Left lobe of liver (tissue), 2 donors: ENCODE measurements at regions not wholly inside any gene's neighbourhood (a gene's known extent, or its start where the extent isn't known, plus 50 kb on each side); places are given as distances from the start of the nearest gene placed in this dataset.

Experiments
- ATAC-seq: fragments of 200-7000 bp; cut with Tn5 transposase; one replicate; pipeline ENCODE4 v1.9.1; 2020; ENCODE audit warnings: mild to moderate bottlenecking, moderate library complexity
- DNase-seq: peaks from one replicate; pipeline ENCODE4 v3.0.0-alpha.2; 2020; ENCODE audit warnings: low spot score
- donor health status: DM: no; HTN: no; CAD: no; lungs with moderate emphysema.
- donor health status: DM: no; HTN: yes; CAD: no.

GRCh38 chr13:55366676-55367075 lies 1774.0 kb upstream of the PRR20A start:
- DNase-seq: no peak

DNA sequence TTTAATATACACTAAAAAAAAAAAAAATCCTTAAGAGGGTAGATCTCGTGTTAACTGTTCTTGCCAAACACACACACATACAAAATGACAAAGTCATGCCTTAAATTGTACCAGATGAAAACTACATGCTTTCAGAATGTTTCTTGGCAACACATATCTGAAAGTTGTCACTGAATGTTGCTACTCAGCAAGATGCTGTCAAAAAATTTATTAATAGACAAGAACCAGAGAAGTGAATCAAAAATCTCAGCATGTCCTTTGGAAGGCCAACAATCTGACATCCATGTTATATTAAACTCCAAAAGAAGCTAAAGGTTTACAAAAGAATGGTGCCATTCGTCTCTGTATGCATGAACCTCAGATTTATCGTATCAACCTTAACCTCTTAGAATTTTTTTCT lies 1746.2 kb upstream of the PRR20A start:
- ATAC-seq (no peak), DNase-seq (no peak)

More at GRCh38 chr13:55366676-55367075, 1774.0 kb upstream of the PRR20A start:
- no peak for ATAC-seq

DNA sequence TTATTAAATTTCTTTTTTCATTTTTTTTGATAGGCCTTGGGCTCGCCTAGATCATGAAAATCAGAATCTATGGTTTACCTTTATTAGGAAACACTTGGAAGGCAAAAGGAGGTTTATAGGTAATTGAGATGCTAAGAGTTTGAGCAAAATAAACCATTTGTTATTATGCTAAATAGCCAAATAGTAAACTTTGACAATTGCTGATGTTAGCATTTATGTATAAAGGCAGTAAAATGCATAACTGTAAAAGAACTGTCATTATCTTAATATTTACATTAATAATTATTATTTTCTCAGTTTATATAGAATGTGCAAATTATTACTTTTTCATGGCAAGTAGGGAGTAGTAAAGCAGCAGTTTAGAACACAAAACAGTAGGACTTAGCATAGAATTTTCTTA lies 1737.8 kb upstream of the PRR20A start:
- DNase-seq: no peak
- ATAC-seq: no peak

DNA sequence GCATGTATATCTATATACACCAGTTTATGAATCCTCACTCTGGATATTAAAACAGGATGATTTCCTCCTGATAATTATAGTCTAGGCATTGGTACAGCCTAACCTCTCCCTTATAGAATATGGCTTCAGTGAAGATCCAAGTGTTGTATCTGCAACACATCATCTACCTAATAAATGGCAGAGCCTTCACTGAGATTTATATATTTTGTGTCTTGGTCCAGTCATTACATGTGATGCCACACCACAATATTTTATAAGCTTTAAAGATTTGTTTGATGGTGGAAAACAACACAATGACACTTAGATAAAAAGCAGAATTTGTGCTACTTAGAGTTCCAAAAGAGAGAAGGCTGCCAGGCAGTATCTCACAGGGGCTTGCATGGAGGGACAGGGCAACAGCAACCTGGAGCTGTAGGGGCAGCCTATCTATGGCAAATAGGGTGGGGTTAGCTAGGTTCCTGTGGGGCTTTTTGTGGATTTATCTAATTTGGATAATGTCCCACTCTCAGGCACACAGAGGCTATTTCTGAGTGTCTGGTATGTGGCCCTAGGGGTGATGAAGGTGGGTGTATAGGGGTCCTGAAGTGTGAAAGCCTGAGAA lies 1736.7 kb upstream of the PRR20A start:
- ATAC-seq: no peak
- no peak for DNase-seq

GRCh38 chr13:55410398-55411330 lies 1730.1 kb upstream of the PRR20A start:
- DNase-seq: no peak
- ATAC-seq: no peak

- no peak for ATAC-seq
- DNase-seq: no peak
Measured at GRCh38 chr13:55418095-55418494, 1722.6 kb upstream of the PRR20A start.

- ATAC-seq (no peak), DNase-seq (no peak)
Measured at GRCh38 chr13:55432814-55433213, 1707.9 kb upstream of the PRR20A start.

- DNase-seq (no peak), ATAC-seq (no peak)
Measured at GRCh38 chr13:55437162-55437561, 1703.6 kb upstream of the PRR20A start.

DNA sequence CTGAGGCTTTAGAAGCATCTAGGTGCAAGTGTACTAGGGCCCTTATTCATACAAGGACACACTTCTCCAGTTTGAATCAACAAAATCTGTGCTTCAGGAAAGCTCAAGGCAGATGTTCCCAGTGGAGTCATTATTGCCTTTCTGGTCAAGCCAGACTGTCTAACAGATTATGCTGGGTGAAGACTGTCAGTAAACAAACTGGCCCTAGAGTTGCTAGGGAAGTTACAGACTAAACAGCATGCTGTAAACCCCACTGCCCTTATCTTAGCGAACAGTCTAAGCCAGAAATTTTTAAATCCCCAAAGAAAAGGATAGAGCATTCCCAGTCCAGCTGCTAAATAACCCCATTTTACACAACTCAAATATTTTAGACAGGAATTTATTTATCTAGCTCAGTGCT lies 1701.3 kb upstream of the PRR20A start:
- no peak for DNase-seq
- no peak for ATAC-seq

DNA sequence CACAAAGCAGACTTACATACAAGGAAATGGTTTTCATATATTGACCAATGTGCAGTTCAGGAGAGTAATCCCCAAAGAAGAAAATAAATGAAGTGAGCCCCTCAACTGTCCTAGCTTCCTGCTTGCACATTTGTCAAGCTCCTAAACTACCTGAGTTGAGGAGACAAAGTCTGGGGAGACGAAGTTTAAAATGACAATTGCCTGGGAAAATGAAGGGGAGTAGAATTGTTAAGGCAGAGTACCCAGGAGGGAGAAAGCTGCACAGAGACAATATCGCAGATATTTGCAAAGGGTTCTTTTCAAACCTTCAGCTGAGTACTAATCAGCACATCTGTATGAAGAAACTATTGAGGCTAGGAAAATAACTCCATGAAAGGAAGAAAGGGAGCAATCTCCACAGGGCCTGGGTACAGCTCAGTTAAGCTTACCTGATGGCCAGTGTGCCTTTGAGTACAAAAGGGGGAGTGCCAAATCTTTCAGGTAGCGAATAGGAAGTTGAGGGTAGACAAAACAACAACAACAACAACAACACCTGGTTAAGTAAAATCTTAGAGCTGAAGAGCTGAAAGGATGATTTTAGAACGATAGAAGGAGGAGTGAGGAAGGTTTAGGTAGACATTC lies 1700.1 kb upstream of the PRR20A start:
- DNase-seq (no peak), ATAC-seq (no peak)

DNA sequence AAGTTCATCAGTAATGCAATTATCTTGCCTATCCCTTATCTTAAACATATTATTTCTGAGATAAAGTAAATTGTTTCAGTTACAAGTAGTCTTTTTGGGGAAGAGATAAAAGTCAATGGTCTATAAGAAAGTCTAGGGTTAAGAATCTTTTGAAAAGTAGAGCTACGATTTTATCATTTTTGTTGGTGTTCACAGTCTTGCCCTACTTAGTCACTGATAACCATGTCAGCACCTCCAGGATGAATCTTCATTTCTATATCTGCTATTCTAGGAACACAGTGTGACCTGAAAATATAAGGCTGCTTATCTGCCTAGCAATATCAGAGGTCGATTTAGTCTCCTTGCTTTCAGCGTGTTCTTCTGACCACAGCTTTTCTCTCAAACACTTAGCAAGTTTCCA lies 1676.5 kb upstream of the PRR20A start:
- no peak for DNase-seq
- ATAC-seq: no peak

- ATAC-seq: no peak
- DNase-seq: no peak
Measured at GRCh38 chr13:55467476-55467875, 1673.2 kb upstream of the PRR20A start.

DNA sequence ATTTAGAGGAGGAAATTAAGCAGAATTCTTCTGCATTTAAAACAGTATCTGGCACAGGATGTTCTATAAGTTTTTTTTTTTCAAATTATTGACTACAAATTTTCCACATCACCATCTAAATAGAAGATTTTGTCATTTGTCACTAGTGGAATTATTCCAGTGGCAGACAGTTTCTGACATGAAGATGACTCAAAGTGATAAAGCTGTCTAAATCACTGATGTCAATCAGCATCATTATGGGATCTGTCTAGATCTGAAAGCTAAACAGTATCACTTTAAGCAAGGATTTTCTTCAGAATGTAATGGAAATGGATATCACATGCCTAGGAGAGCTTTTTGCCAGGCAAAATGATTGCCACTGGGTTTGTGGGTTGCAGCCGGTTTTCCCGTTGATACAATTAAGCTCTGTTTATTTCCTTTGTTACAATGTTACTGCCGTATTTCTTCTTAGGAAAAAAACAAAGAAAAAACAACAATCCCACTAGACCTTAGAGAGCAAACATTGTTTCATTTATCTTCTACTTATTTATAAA lies 1657.0 kb upstream of the PRR20A start:
- DNase-seq (no peak), ATAC-seq (no peak)

GRCh38 chr13:55493297-55493696 lies 1647.4 kb upstream of the PRR20A start:
- DNase-seq (no peak), ATAC-seq (no peak)

- DNase-seq (no peak), ATAC-seq (no peak)
Measured at GRCh38 chr13:55497486-55497885, 1643.2 kb upstream of the PRR20A start.

DNA sequence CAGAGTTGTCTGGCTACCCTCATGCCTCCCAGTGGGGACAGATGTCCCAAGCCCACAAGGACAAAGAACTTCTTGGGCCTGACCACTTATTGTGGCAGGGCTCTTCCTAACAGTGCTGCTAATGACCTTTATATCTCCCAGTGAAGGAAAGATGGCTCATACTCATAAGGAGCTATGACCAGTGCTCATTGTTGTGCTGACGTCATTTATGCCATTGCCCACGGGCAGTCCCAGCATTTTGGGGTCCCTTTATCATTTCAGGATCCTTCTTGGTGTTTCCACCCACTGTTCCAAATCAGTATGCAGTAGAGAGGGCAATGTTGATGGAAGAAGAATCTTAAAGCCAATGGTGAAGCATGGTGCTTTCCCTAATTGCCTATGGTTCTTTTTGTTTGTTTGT lies 1640.0 kb upstream of the PRR20A start:
- DNase-seq: no peak
- no peak for ATAC-seq

DNA sequence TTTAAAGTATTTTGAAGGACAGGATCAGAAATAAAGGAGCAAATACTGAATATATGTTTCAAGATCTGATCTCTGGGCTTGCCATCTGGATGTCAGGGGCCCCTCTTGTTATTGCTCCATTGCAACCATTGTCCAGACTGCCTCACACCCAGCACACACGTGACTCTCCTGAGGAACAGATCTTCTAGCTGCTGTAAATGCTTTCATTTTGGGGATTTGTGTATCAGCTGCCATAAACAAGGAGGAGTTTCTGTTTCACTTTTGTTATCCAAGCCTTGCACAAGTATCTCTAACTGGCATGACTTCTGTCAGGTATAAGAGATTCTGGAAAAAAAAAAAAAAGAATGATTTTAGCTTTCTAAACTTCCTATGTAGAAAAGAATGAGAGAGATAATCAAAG lies 1624.1 kb upstream of the PRR20A start:
- ATAC-seq (no peak), DNase-seq (no peak)

- no peak for DNase-seq
- no peak for ATAC-seq
Measured at GRCh38 chr13:55517312-55517711, 1623.4 kb upstream of the PRR20A start.

- ATAC-seq: no peak
- DNase-seq: no peak
Measured at GRCh38 chr13:55528434-55528833, 1612.3 kb upstream of the PRR20A start.

DNA sequence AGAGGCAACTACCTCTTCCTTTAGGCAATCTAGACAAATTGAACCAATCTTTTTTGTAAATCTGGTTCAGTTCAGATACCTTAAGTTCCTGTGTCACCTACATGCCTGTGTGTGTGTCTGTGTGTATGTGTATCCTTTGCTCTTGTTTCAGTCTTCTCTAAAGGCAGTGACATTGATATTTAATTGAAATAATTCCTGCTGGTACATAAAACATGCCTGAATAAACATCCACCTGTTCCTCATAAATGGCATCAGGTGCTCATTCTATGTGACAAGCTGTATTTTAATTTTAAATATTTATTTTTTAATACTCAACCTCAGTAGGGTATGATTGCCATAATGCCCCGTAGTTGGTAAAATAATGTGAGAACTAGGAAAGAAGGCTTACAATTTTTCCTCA lies 1606.4 kb upstream of the PRR20A start:
- ATAC-seq (no peak), DNase-seq (no peak)

DNA sequence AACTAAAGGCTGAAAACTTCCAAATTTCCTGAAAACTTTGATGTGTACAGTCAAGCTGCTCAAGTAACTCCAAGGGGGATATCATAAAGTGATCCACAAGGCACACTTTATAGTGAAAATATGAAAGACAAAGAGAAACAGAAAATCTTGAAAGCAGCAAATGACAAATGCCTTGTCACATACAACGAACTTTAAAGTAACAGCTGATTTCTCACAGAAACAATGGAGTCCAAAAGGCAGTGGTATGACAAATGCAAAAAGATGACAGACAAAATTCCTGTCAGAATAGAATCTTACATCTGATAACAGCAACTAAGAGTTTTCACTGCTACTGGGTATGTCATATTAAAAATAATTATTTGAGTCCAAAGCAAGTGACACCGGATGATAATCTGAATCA lies 1602.3 kb upstream of the PRR20A start:
- DNase-seq (no peak), ATAC-seq (no peak)

DNA sequence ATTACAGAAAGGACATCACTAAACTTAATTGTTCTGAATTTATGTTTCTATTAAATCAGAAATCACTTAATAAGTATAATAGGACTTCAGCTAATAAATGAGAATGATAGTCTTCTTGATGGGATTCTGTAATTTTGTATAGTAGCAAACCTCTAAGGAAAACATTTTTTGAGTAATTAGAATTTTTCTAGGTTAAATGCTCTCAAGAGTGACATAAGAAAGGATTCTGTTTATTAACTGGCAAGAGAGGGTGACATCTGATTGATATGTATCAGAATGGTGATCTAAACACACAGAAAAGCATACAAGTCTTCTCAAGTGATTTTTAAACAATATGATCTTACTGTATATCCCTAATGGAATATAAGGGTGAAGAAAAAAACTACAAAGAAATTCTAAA lies 1597.7 kb upstream of the PRR20A start:
- ATAC-seq (no peak), DNase-seq (no peak)
